Astrocyte of the cerebellum (primary cell): ENCODE measurements at regions not wholly inside any gene's neighbourhood (a gene's known extent, or its start where the extent isn't known, plus 50 kb on each side); places are given as distances from the start of the nearest gene placed in this dataset.
"Not testable (repeated sequence)": the region's sequence is repeated elsewhere in the genome, so short reads cannot be mapped to it uniquely, and the experiment has no call there.

Experiments used
- DNase-seq: peaks from one replicate; pipeline ENCODE4 v3.0.0-alpha.2; 2011; ENCODE audit warnings: low read depth
- H3K4me3 ChIP-seq: 2 replicates; pipeline ENCODE4 v1.5.1; 2011; ENCODE audit warnings: mild to moderate bottlenecking, low read depth, low read length, moderate library complexity
- CTCF ChIP-seq: IDR thresholded peaks from 2 replicates; pipeline ENCODE4 v1.5.1; 2012; ENCODE audit warnings: low read length, low read depth, moderate library complexity, mild to moderate bottlenecking; ENCODE audit errors: missing control alignments
- in situ Hi-C: cut with HindIII; loops from 2 replicates; pipeline ENCODE4 v1.10.0; 2017; ENCODE audit warnings: low sequenced_read_pairs

DNA sequence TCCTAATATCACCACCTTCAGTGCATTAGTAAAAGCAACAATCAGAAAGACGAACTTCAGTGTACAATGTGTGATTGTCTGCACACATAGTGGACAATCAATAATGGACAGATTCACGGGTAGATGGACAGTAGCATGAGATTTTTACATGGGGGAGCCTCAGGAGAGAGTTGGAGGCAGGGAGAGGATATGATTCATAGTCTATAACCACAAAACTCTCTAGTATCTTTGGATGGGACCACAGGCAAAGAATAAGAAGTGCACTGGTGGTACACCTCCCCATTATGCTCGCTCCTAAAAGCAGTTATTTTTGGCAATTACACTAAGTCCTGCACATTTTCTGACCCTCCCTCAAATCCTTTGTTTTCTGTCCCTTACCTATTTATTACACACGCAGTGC, 624.4 kb upstream of the ACTRT1 start:
- in situ Hi-C loops, result no loop called here
- TF ChIP-seq CTCF, result no peak
- H3K4me3 ChIP-seq, result no peak overlapping the region
- DNase-seq, result peak; percentile 1

GRCh38 chrX:128674326-128675086, 622.3 kb upstream of the ACTRT1 start:
- DNase-seq, H3K4me3 ChIP-seq, in situ Hi-C loops: not testable (repeated sequence)

DNA sequence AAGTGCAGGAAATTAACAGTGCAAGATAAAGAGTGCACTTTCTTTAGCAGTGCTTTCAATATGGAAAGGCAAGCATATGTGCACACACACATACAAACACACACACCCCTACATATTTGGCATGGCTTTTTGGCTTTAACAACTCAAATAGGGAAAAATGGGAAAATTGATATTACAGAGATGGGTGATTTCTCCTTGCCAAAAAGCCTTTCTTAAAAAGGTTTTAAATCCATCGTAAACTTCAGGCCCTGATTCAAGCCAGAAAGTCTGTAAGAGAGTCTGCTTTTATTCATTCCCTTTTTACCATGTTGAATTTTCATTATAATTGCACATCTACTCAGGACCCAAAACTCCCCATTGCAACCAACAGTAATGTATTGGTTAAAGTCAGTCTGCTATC, 612.0 kb upstream of the ACTRT1 start:
- no peak for TF ChIP-seq CTCF
- H3K4me3 ChIP-seq, result no peak overlapping the region
- in situ Hi-C loops, result no loop called here
- DNase-seq, result no peak

DNA sequence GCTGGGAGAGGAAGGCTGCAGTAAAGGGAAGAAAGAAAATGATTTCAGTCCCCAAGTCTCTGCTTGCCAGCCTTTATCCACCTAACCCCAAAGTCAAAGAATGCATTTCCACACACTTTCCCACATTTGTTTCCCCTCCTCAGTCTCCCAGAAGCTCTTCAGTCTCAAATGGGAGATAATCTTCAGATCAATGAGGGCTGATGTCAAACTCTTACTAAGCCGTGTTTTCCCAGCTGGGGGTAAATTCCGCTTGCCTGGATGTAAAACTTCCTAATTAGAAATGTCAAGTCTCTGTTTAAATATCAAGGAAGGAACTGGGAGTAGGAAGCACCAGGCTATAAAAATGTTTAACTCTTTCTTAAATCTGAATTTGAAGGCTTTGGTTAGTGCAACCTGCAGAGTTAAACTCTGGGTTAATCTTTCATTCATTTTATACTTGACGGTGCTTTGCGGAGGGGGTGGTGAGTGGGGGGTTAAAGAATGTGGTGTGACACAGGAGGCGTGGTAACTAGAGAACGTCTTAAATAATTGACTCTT, 601.4 kb upstream of the ACTRT1 start:
- in situ Hi-C loops, result no loop called here
- no peak for TF ChIP-seq CTCF

GRCh38 chrX:128650326-128650725, 598.1 kb upstream of the ACTRT1 start:
- in situ Hi-C loops, result no loop called here
- TF ChIP-seq CTCF, result no peak
- no peak overlapping the region for H3K4me3 ChIP-seq
- no peak for DNase-seq

More for the DNA sequence above, 601.4 kb upstream of the ACTRT1 start:
- DNase-seq, result no peak
- H3K4me3 ChIP-seq, result no peak overlapping the region

DNA sequence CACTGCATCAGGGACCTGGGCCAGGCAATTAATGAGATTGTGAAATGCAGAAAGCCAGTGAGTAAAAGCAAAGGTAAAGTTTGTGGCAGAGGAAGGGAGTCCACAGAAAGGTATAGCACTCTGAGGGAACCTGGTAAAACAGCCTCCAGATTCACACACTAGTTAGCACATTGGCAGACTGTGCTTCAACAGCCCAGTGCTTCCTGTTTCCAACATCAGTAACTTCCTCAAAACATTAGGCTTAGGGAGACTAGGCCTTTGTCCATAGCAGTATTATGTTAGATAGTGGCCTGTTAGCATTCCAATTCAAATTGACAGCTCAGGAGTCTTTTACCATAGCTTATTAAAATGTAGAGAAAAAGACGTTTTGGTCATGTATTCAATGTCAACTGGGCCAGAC, 582.6 kb upstream of the ACTRT1 start:
- no peak for DNase-seq
- H3K4me3 ChIP-seq, result no peak overlapping the region
- no peak for TF ChIP-seq CTCF
- in situ Hi-C loops, result no loop called here

DNA sequence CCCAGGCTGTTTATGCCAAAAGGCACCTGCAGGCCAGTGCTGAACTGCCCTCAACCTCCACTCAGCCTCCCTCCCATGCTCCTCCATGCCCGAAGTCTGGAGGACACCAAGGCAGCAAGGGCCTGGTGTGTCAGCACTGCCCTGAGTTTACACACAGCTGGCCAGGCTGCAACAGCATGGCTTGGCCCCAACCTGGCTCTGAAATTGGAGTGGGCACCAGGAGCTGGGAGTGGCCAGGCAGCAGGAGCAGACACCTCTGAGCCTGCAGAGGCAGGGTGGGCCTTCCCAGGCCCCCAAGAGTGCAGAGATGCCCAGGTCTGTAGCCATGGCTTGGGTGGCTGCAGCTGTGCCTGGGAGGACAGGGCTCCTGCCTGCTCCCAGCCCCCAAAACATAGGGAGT, 571.2 kb upstream of the ACTRT1 start:
- no peak overlapping the region for H3K4me3 ChIP-seq
- no peak for DNase-seq
- TF ChIP-seq CTCF, result no peak
- in situ Hi-C loops, result no loop called here
